DOHH2 (cell line): ENCODE measurements at regions not wholly inside any gene's neighbourhood (a gene's known extent, or its start where the extent isn't known, plus 50 kb on each side); places are given as distances from the start of the nearest gene placed in this dataset.
A peak's percentile ranks its signal among the peaks of the same experiment; 100 is the strongest.

ENCODE experiments used
- EZH2phosphoT487 ChIP-seq: fragments of 200-600 bp; sonication (generic); IDR thresholded peaks from 2 replicates; pipeline ENCODE4 v1.6.1; 2017; ENCODE audit warnings: borderline replicate concordance, mild to moderate bottlenecking, antibody characterized with exemption, low read length, moderate library complexity, mixed read lengths
- TF ChIP-seq, protein P1 (sequence below): fragments of 200-600 bp; sonication (generic); IDR thresholded peaks from one replicate; pipeline ENCODE4 v1.5.1; 2014; ENCODE audit warnings: antibody characterized with exemption, mild to moderate bottlenecking, low read depth, low read length; ENCODE audit not compliant: poor library complexity, severe bottlenecking

DNA sequence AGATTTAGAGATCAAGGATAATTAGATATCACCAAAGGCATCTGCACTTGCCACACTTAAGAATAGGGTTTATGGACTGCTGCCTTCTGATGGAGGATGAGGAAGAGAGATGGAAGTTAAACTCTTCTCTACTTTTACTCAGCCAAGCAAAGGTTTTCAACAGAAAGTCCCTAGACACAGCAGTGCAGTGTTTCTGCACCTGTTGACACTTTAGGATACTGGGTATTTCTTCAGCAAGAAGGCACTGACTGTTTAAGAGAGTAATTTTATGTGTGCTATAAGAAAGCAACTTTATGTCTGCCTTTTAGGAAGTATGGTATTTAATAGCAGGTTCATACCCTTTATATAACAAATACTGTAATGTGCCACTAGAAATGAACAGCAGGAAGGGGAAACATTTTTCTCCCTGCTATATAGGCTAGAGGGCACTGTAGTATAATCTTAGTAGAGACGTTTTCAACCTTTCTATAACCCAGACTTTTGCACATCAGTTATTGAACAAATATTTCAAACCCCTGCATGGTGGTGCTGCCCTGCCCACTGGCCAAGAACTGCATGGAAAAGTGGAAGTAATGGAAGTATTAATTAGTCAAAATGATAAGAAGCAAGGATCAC lies 225.0 kb upstream of the GRIP1 start:
- TF ChIP-seq, protein P1, sequence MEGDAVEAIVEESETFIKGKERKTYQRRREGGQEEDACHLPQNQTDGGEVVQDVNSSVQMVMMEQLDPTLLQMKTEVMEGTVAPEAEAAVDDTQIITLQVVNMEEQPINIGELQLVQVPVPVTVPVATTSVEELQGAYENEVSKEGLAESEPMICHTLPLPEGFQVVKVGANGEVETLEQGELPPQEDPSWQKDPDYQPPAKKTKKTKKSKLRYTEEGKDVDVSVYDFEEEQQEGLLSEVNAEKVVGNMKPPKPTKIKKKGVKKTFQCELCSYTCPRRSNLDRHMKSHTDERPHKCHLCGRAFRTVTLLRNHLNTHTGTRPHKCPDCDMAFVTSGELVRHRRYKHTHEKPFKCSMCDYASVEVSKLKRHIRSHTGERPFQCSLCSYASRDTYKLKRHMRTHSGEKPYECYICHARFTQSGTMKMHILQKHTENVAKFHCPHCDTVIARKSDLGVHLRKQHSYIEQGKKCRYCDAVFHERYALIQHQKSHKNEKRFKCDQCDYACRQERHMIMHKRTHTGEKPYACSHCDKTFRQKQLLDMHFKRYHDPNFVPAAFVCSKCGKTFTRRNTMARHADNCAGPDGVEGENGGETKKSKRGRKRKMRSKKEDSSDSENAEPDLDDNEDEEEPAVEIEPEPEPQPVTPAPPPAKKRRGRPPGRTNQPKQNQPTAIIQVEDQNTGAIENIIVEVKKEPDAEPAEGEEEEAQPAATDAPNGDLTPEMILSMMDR = peak; percentile 38
- TF ChIP-seq EZH2phosphoT487 = no peak
